Osteoblast (primary cell): ENCODE measurements at regions not wholly inside any gene's neighbourhood (a gene's known extent, or its start where the extent isn't known, plus 50 kb on each side); places are given as distances from the start of the nearest gene placed in this dataset.
"Not testable (repeated sequence)": the region's sequence is repeated elsewhere in the genome, so short reads cannot be mapped to it uniquely, and the experiment has no call there.

Source experiments
- DNase-seq: peaks from one replicate; pipeline ENCODE4 v3.0.0; 2011; ENCODE audit warnings: low spot score, mixed read lengths; ENCODE audit not compliant: insufficient read length; ENCODE audit errors: missing footprints
- H2AFZ ChIP-seq: 2 replicates; pipeline ENCODE4 v1.6.0; 2011; ENCODE audit warnings: mild to moderate bottlenecking, low read length
- H3K27ac ChIP-seq: 2 replicates; pipeline ENCODE4 v1.5.1; 2011; ENCODE audit warnings: mild to moderate bottlenecking, low read depth, low read length, moderate library complexity
- H3K27me3 ChIP-seq: 2 replicates; pipeline ENCODE4 v1.6.0; 2012; ENCODE audit warnings: mild to moderate bottlenecking, control low read depth, inconsistent platforms, low read length, moderate library complexity; ENCODE audit not compliant: insufficient read depth
- H3K36me3 ChIP-seq: 2 replicates; pipeline ENCODE4 v1.5.1; 2011; ENCODE audit warnings: mild to moderate bottlenecking, low read length, control low read depth, moderate library complexity; ENCODE audit not compliant: insufficient read depth
- H3K4me1 ChIP-seq: 2 replicates; pipeline ENCODE4 v1.5.1; 2011; ENCODE audit warnings: mild to moderate bottlenecking, low read length, control low read depth, moderate library complexity; ENCODE audit not compliant: insufficient read depth
- H3K4me2 ChIP-seq: 2 replicates; pipeline ENCODE4 v1.6.0; 2011; ENCODE audit warnings: mild to moderate bottlenecking, low read length; ENCODE audit not compliant: insufficient read depth
- H3K4me3 ChIP-seq: fragments of 200-600 bp; sonication (generic); 3 replicates; pipeline ENCODE4 v1.5.1; 2012; ENCODE audit warnings: mild to moderate bottlenecking, low read length, inconsistent platforms; ENCODE audit not compliant: insufficient read depth
- H3K79me2 ChIP-seq: 2 replicates; pipeline ENCODE4 v1.6.0; 2012; ENCODE audit warnings: mild to moderate bottlenecking, low read length, control low read depth, inconsistent platforms; ENCODE audit not compliant: insufficient read depth
- H3K9me3 ChIP-seq: 2 replicates; pipeline ENCODE4 v1.5.1; 2011; ENCODE audit warnings: low read depth, low read length, control low read depth
- H4K20me1 ChIP-seq: 2 replicates; pipeline ENCODE4 v1.6.0; 2012; ENCODE audit warnings: mild to moderate bottlenecking, low read length, control low read depth; ENCODE audit not compliant: insufficient read depth
- CTCF ChIP-seq: IDR thresholded peaks from 2 replicates; pipeline ENCODE4 v1.5.1; 2011; ENCODE audit warnings: mild to moderate bottlenecking, low read depth, low read length, moderate library complexity; ENCODE audit errors: extremely low read depth

- Histone ChIP-seq H3K79me2 (no peaks in the 10 kb centered on the region), H3K27me3 (no peaks in the 10 kb centered on the region), H2AFZ (no peak overlapping the region), H3K9me3 (no peaks in the 10 kb centered on the region), H3K4me1 (no peaks in the 10 kb centered on the region), H4K20me1 (no peaks in the 10 kb centered on the region), H3K4me2 (no peak overlapping the region), H3K27ac (no peak overlapping the region), H3K36me3 (no peaks in the 10 kb centered on the region), H3K4me3 (no peak overlapping the region)
- DNase-seq = no peak
- TF ChIP-seq CTCF = no peak
Observed at GRCh38 chr10:120229641-120230040, 227.4 kb upstream of the PLPP4 start.

- H3K27me3 ChIP-seq, H3K79me2 ChIP-seq, DNase-seq, H3K4me3 ChIP-seq, H2AFZ ChIP-seq, H3K9me3 ChIP-seq, H3K27ac ChIP-seq, H4K20me1 ChIP-seq, H3K4me1 ChIP-seq, H3K36me3 ChIP-seq, H3K4me2 ChIP-seq: not testable (repeated sequence)
Observed at GRCh38 chr10:120239695-120240094, 217.3 kb upstream of the PLPP4 start.

DNA sequence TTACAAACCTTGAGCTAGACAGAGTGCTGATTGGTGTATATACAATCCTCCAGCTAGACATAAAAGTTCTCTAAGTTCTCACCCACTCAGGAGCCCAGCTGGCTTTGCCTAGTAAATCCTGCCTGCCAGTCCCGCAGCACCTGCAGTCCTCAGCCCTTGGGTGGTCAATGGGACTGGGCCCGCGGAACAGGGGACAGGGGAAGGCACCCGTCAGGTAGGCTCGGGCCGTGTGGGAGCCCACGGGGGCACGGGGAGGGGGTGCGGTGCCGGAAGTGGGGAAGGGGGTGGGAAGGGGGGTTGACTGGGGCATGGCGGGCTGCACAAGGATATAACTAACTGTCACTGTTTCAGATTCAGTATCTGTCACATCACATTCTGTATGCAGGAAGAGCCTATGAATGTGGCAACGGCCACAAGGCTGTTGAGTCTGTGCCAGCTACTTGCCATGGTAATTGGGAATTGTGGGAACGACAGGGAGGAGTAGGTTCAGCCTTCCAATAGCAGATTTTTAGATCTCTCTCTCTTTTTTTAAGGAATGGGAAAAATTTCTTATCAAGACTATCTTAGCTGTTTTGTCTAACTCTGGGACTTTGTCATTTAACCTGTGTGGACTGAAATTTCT, 205.1 kb upstream of the PLPP4 start:
- H3K27me3 ChIP-seq = no peaks in the 10 kb centered on the region
- no peaks in the 10 kb centered on the region for H3K4me1 ChIP-seq
- no peak overlapping the region for H3K4me3 ChIP-seq
- no peaks in the 10 kb centered on the region for H3K79me2 ChIP-seq
- no peak overlapping the region for H3K4me2 ChIP-seq
- H3K27ac ChIP-seq = no peak overlapping the region
- no peak for TF ChIP-seq CTCF
- no peak for DNase-seq
- H3K36me3 ChIP-seq = no peaks in the 10 kb centered on the region
- H3K9me3 ChIP-seq = no peaks in the 10 kb centered on the region
- no peak overlapping the region for H2AFZ ChIP-seq
- no peaks in the 10 kb centered on the region for H4K20me1 ChIP-seq

GRCh38 chr10:120253131-120253530, 203.9 kb upstream of the PLPP4 start:
- Histone ChIP-seq H3K4me3 (no peak overlapping the region), H3K27ac (no peak overlapping the region), H3K27me3 (no peaks in the 10 kb centered on the region), H3K9me3 (no peaks in the 10 kb centered on the region), H2AFZ (no peak overlapping the region), H3K4me2 (no peak overlapping the region), H3K4me1 (no peaks in the 10 kb centered on the region), H4K20me1 (no peaks in the 10 kb centered on the region), H3K36me3 (no peaks in the 10 kb centered on the region), H3K79me2 (no peaks in the 10 kb centered on the region)
- no peak for DNase-seq
- no peak for TF ChIP-seq CTCF
